AG10803 (cell line): ENCODE measurements at regions not wholly inside any gene's neighbourhood (a gene's known extent, or its start where the extent isn't known, plus 50 kb on each side); places are given as distances from the start of the nearest gene placed in this dataset.
"Not testable (repeated sequence)": the region's sequence is repeated elsewhere in the genome, so short reads cannot be mapped to it uniquely, and the experiment has no call there.

Experiments
- DNase-seq: peaks from one replicate; pipeline ENCODE4 v3.0.0; 2010; ENCODE audit warnings: low read depth
- H3K4me3 ChIP-seq: 2 replicates; pipeline ENCODE4 v1.5.1; 2011; ENCODE audit warnings: mild to moderate bottlenecking, low read length, control low read depth
- TF ChIP-seq, protein P1 (sequence below): conservative IDR thresholded peaks from 2 replicates; pipeline ENCODE4 v1.5.1; 2011; ENCODE audit warnings: mild to moderate bottlenecking, low read length, control low read depth, inconsistent platforms

DNA sequence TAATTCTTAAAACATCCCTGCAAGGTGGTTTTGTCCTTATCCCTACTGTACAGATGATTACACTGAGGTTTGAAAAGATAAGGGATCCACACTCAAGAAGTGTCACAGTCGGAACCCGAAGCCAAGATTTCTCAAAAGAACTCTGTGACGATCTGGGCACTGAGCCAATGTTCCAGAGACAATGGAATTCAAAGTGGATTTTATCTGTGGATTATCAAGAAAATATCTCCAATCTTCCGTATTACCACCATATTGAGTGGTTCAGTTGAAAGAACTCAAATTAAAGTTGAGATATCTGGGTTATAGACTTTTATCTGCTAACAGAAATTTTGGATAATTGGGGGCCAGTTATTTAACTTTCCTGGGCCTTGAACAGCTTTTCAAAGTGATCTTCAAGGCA, 100.0 kb upstream of the GRAMD1B start:
- no peak overlapping the region for H3K4me3 ChIP-seq
- no peak for DNase-seq
- TF ChIP-seq, protein P1, sequence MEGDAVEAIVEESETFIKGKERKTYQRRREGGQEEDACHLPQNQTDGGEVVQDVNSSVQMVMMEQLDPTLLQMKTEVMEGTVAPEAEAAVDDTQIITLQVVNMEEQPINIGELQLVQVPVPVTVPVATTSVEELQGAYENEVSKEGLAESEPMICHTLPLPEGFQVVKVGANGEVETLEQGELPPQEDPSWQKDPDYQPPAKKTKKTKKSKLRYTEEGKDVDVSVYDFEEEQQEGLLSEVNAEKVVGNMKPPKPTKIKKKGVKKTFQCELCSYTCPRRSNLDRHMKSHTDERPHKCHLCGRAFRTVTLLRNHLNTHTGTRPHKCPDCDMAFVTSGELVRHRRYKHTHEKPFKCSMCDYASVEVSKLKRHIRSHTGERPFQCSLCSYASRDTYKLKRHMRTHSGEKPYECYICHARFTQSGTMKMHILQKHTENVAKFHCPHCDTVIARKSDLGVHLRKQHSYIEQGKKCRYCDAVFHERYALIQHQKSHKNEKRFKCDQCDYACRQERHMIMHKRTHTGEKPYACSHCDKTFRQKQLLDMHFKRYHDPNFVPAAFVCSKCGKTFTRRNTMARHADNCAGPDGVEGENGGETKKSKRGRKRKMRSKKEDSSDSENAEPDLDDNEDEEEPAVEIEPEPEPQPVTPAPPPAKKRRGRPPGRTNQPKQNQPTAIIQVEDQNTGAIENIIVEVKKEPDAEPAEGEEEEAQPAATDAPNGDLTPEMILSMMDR, result no peak

GRCh38 chr11:123328281-123328867, 101.7 kb upstream of the GRAMD1B start:
- no peak for DNase-seq
- no peak overlapping the region for H3K4me3 ChIP-seq
- TF ChIP-seq, protein P1, result no peak

DNA sequence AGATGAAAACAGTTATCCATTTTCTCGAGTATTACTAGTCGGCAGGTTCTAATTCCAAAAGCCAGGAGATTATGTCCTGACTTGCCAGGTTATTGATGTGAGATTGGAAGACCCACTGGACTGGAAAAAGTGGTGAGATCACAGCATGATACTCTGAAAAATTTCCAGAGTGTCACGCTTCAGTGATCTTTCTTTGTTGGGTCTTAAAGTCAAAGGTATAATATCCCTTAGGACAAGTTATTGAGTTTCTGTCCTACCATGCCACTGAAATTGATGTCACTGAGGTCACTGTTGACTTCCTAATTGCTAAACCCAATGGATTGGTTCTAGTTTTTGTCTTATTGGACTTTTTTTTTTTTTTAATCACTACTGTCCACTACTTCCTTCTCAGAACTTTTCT, 104.5 kb upstream of the GRAMD1B start:
- DNase-seq, result no peak
- TF ChIP-seq, protein P1, result no peak
- H3K4me3 ChIP-seq, result no peak overlapping the region

DNA sequence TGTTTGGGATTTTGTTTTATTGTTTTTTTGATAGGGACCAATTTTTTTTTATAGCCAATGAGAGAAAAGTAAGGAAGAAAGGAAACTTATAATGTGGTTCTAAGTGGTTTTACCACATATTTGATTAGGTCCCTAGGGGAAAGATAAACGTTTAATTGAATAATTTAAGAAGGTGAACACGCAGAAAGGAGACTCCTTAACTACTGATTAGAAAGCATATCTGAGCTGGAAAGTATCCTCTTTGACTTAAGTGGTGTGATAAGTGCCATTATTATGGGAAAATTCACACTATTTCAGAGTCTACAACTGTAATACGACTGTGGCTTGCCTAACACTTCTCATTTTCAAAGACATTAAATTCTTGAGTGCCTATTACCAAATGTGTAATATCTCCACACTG, 106.5 kb upstream of the GRAMD1B start:
- TF ChIP-seq, protein P1, result no peak
- no peak for DNase-seq

GRCh38 chr11:123321636-123322035, 108.4 kb upstream of the GRAMD1B start:
- H3K4me3 ChIP-seq, result no peak overlapping the region
- DNase-seq, result no peak
- TF ChIP-seq, protein P1, result no peak

More for the DNA sequence above, 106.5 kb upstream of the GRAMD1B start:
- H3K4me3 ChIP-seq, result no peak overlapping the region

DNA sequence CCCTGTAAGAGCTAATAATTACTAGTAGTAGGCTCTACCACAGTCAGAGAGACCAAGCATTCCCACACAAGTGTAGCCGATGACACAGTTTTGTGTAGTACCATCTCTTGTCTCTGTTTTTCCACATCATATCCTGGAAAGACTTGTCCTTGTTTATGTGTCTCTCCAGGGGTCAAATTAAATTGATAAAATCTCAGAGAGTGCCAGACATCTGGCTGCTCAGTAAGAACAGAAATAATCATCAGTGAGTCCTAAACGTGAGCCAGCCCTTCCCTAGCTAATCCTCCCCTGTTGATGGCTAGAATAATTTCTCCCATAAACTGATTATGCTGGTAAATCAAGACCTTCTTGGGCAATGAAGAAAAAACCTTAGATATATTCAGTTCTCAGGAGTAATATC, 111.4 kb upstream of the GRAMD1B start:
- H3K4me3 ChIP-seq, result no peak overlapping the region
- no peak for DNase-seq
- TF ChIP-seq, protein P1, result no peak

DNA sequence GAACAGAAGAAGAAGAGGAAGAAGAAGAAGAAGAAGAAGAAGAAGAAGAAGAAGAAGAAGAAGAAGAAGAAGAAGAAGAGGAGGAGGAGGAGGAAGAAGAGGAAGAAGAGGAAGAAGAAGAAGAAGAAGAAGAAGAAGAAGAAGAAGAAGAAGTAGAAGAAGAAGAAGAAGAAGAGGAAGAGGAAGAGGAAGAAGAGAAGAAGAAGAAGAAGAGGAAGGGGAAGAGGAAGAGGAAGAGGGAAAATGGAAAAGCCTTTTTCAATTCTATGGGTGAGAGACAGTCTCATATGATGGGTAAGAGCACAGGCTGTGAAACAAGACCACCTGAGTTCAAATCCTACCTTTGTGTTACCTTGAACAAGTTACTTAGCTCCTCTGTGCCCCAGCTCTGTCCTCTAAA, 111.9 kb upstream of the GRAMD1B start:
- not testable (repeated sequence) for DNase-seq, H3K4me3 ChIP-seq

DNA sequence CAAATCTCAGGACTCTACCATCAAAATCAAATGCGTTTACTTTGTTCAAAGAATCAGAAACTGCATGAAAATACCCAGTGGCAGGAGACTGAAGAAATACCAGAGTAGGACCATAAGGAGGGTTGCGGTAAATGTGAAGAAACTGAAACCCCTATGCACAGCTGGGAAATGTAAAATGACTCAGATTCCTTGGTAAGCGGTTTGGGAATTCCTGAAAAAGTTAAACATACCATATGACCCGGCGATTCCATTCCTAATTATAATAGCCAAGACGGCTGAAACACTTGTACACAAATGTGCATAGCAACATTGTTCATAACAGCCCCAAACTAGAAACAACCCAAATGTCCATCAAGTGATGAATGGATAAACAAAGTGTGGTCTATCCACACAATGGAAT, 114.1 kb upstream of the GRAMD1B start:
- H3K4me3 ChIP-seq, result no peak overlapping the region
- TF ChIP-seq, protein P1, result no peak
- DNase-seq, result peak; percentile 40
